OCI-LY1 (cell line): ENCODE measurements at regions not wholly inside any gene's neighbourhood (a gene's known extent, or its start where the extent isn't known, plus 50 kb on each side); places are given as distances from the start of the nearest gene placed in this dataset.

Experiments used
- EZH2 ChIP-seq: fragments of 200-600 bp; sonication (generic), shearing (Covaris generic); IDR thresholded peaks from 2 replicates; pipeline ENCODE4 v1.8.0; 2017; ENCODE audit warnings: borderline replicate concordance, mixed run types, mild to moderate bottlenecking, antibody characterized with exemption, low read length, moderate library complexity, mixed read lengths
- TF ChIP-seq, protein P1 (sequence below): fragments of 200-600 bp; sonication (generic), shearing (Covaris generic); IDR thresholded peaks from 2 replicates; pipeline ENCODE4 v1.5.1; 2017; ENCODE audit warnings: mild to moderate bottlenecking, antibody characterized with exemption, low read length, moderate library complexity, mixed read lengths

DNA sequence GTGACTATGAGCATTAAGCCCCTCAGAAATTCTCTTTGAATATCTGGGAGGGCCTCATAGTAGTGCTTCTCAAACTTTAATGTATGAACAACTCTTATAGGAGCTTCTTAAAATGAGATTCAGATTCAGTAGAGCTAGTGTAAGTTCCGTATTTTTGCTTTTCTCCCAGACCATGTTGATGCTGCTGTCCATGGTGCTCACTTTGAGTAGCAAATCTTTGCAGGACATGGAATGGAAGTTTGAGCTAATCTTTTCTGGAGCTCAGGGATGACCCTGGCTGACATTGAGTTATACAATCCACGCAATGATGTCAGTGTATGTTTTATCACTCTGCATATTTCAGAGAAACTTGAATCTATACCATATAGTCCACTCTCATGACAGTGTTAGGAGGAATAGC, 134.2 kb downstream of the OTOL1 start:
- TF ChIP-seq, protein P1, sequence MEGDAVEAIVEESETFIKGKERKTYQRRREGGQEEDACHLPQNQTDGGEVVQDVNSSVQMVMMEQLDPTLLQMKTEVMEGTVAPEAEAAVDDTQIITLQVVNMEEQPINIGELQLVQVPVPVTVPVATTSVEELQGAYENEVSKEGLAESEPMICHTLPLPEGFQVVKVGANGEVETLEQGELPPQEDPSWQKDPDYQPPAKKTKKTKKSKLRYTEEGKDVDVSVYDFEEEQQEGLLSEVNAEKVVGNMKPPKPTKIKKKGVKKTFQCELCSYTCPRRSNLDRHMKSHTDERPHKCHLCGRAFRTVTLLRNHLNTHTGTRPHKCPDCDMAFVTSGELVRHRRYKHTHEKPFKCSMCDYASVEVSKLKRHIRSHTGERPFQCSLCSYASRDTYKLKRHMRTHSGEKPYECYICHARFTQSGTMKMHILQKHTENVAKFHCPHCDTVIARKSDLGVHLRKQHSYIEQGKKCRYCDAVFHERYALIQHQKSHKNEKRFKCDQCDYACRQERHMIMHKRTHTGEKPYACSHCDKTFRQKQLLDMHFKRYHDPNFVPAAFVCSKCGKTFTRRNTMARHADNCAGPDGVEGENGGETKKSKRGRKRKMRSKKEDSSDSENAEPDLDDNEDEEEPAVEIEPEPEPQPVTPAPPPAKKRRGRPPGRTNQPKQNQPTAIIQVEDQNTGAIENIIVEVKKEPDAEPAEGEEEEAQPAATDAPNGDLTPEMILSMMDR = no peak
- TF ChIP-seq EZH2 = no peak
